K562 (cell line): ENCODE measurements at regions not wholly inside any gene's neighbourhood (a gene's known extent, or its start where the extent isn't known, plus 50 kb on each side); places are given as distances from the start of the nearest gene placed in this dataset.
A peak's percentile ranks its signal among the peaks of the same experiment; 100 is the strongest.

Source experiments
- CTCFL ChIP-seq: IDR thresholded peaks from 2 replicates; pipeline ENCODE4 v1.6.1; 2011; ENCODE audit warnings: borderline replicate concordance, low read depth, mild to moderate bottlenecking, moderate library complexity, low read length; ENCODE audit not compliant: insufficient read depth, poor library complexity, severe bottlenecking
- DACH1 ChIP-seq: fragments of 450-650 bp; IDR thresholded peaks from 2 replicates; pipeline ENCODE4 v1.6.1; 2018; ENCODE audit not compliant: partially characterized antibody
- E2F5 ChIP-seq: sonication (generic); formaldehyde crosslinking; IDR thresholded peaks from 2 replicates; pipeline ENCODE4 v1.8.0; 2022; ENCODE audit warnings: mild to moderate bottlenecking, missing genetic modification reagents
- ETS1 ChIP-seq: conservative IDR thresholded peaks from 2 replicates; pipeline ENCODE4 v1.6.1; 2011; ENCODE audit warnings: low read depth, mild to moderate bottlenecking, low read length; ENCODE audit not compliant: control insufficient read depth
- GTF2A2 ChIP-seq: IDR thresholded peaks from 2 replicates; pipeline ENCODE4 v1.6.1; 2016; ENCODE audit warnings: mild to moderate bottlenecking, missing genetic modification characterization, missing compliant biosample characterization
- HSF4 ChIP-seq: fragments of 250-450 bp; sonication (Bioruptor Pico); IDR thresholded peaks from 2 replicates; pipeline ENCODE4 v2.1.2; 2022; ENCODE audit warnings: mild to moderate bottlenecking, moderate library complexity, borderline replicate concordance
- JUN ChIP-seq, 2 experiments: sonication (generic) in 1 of 2; formaldehyde crosslinking in 1 of 2; IDR thresholded peaks; 2 replicates each; pipeline versions ENCODE4 v1.6.1 to v1.8.0; 2012 to 2022; ENCODE audit warnings: borderline replicate concordance in 2 of 2, mild to moderate bottlenecking in 2 of 2, improper control_type of control experiment in 1 of 2, low read depth in 1 of 2, low read length in 1 of 2, missing genetic modification reagents in 1 of 2
- MNT ChIP-seq, 2 experiments: fragments of 450-650 bp; conservative IDR thresholded peaks; 2 replicates each; pipeline ENCODE4 v1.6.1; 2017; ENCODE audit warnings: mild to moderate bottlenecking in 2 of 2, moderate library complexity in 2 of 2
- REST ChIP-seq, 2 experiments: fragments of 450-650 bp; formaldehyde crosslinking in 1 of 2; IDR thresholded peaks; 2 replicates each; pipeline versions ENCODE4 v1.4.0 to v1.6.1; 2014 to 2020; ENCODE audit warnings: mild to moderate bottlenecking in 2 of 2, borderline replicate concordance in 1 of 2, low read depth in 1 of 2
- SPI1 ChIP-seq: IDR thresholded peaks from 2 replicates; pipeline ENCODE4 v1.6.1; 2011; ENCODE audit warnings: low read depth, low read length, control low read depth, borderline replicate concordance
- ZNF23 ChIP-seq: fragments of 250-450 bp; sonication (Bioruptor Pico); IDR thresholded peaks from 2 replicates; pipeline ENCODE4 v1.4.0; 2020; ENCODE audit warnings: mild to moderate bottlenecking

GRCh38 chr4:3644849-3645627, 112.8 kb upstream of the LRPAP1 start (continued):
- TF ChIP-seq REST (IDR thresholded peaks at IDR 0.05; ENCODE audit: borderline replicate concordance) (0 out of 2 replicates have a peak, but pooled peaks have one; percentile 10), REST (CRISPR knock-in tag; IDR thresholded peaks at IDR 0.05; ENCODE audit: low read depth) (no peak), SPI1 (no peak), E2F5 (no peak), ZNF23 (CRISPR knock-in tag) (no peak), MNT (conservative IDR thresholded peaks at IDR 0.05) (no peak), ETS1 (no peak), DACH1 (no peak), GTF2A2 (no peak), HSF4 (no peak), CTCFL (no peak), JUN (IDR thresholded peaks at IDR 0.05; ENCODE audit: borderline replicate concordance, low read depth, low read length) (0 out of 2 replicates have a peak, but pooled peaks have one; percentile 43), JUN (CRISPR knock-in tag; IDR thresholded peaks at IDR 0.05; ENCODE audit: borderline replicate concordance) (no peak)
